Activated T-helper 17 cell treated with anti-CD3 and anti-CD28 coated beads, Interleukin-2, amount 50 U/mL, for 72 hours (primary cell): ENCODE measurements at regions not wholly inside any gene's neighbourhood (a gene's known extent, or its start where the extent isn't known, plus 50 kb on each side); places are given as distances from the start of the nearest gene placed in this dataset.

Experiments used
- ATAC-seq: fragments of 150-1000 bp; cut with Tn5 transposase; replicated peaks from 2 replicates; pipeline ENCODE4 v1.10.0; 2021; ENCODE audit warnings: mild to moderate bottlenecking, moderate library complexity
- H3K27ac Mint-ChIP-seq: one replicate; pipeline ENCODE4 v1.8.0; 2022; ENCODE audit warnings: mixed read lengths
- H3K27me3 Mint-ChIP-seq: one replicate; pipeline ENCODE4 v1.8.0; 2022; ENCODE audit warnings: mixed read lengths
- H3K36me3 Mint-ChIP-seq: one replicate; pipeline ENCODE4 v1.8.0; 2022; ENCODE audit warnings: low read depth, mild to moderate bottlenecking, mixed read lengths
- H3K4me1 Mint-ChIP-seq: one replicate; pipeline ENCODE4 v1.8.0; 2022; ENCODE audit warnings: mixed read lengths
- H3K4me3 Mint-ChIP-seq: one replicate; pipeline ENCODE4 v1.8.0; 2022; ENCODE audit warnings: mild to moderate bottlenecking, mixed read lengths
- H3K9me3 Mint-ChIP-seq: one replicate; pipeline ENCODE4 v1.8.0; 2022; ENCODE audit warnings: mixed read lengths

- Mint-ChIP-seq H3K36me3 (no peaks in the 10 kb centered on the region), H3K9me3 (peaks cover 3% of the 10 kb centered on the region), H3K4me1 (no peaks in the 10 kb centered on the region), H3K4me3 (no peak overlapping the region), H3K27ac (no peak overlapping the region), H3K27me3 (no peaks in the 10 kb centered on the region)
- no peak for ATAC-seq
These were observed 375.4 kb upstream of the TPK1 start for GRCh38 chr7:145211211-145211610.

GRCh38 chr7:145193951-145194350 lies 358.1 kb upstream of the TPK1 start:
- Mint-ChIP-seq H3K4me1 (no peaks in the 10 kb centered on the region), H3K27ac (no peak overlapping the region), H3K36me3 (no peaks in the 10 kb centered on the region), H3K9me3 (no peaks in the 10 kb centered on the region), H3K27me3 (peaks cover 3% of the 10 kb centered on the region), H3K4me3 (no peak overlapping the region)
- no peak for ATAC-seq

- no peaks in the 10 kb centered on the region for H3K4me1 Mint-ChIP-seq
- no peak overlapping the region for H3K4me3 Mint-ChIP-seq
- H3K9me3 Mint-ChIP-seq, result no peaks in the 10 kb centered on the region
- peaks cover 4% of the 10 kb centered on the region for H3K27me3 Mint-ChIP-seq
- no peaks in the 10 kb centered on the region for H3K36me3 Mint-ChIP-seq
- H3K27ac Mint-ChIP-seq, result no peak overlapping the region
- ATAC-seq, result no peak
These were observed 349.1 kb upstream of the TPK1 start for GRCh38 chr7:145184956-145185355.

GRCh38 chr7:145183069-145183468 lies 347.2 kb upstream of the TPK1 start:
- H3K4me1 Mint-ChIP-seq, result no peaks in the 10 kb centered on the region
- no peak overlapping the region for H3K4me3 Mint-ChIP-seq
- no peak overlapping the region for H3K27ac Mint-ChIP-seq
- H3K27me3 Mint-ChIP-seq, result peaks cover 4% of the 10 kb centered on the region
- no peak for ATAC-seq
- H3K9me3 Mint-ChIP-seq, result no peaks in the 10 kb centered on the region
- H3K36me3 Mint-ChIP-seq, result no peaks in the 10 kb centered on the region

- H3K4me3 Mint-ChIP-seq, result no peak overlapping the region
- ATAC-seq, result no peak
- H3K4me1 Mint-ChIP-seq, result no peaks in the 10 kb centered on the region
- H3K36me3 Mint-ChIP-seq, result no peaks in the 10 kb centered on the region
- peaks cover 5% of the 10 kb centered on the region for H3K27me3 Mint-ChIP-seq
- H3K27ac Mint-ChIP-seq, result no peak overlapping the region
- no peaks in the 10 kb centered on the region for H3K9me3 Mint-ChIP-seq
These were observed 339.5 kb upstream of the TPK1 start for GRCh38 chr7:145175366-145175765.

GRCh38 chr7:145169908-145170307 lies 334.1 kb upstream of the TPK1 start:
- peaks cover 6% of the 10 kb centered on the region for H3K4me1 Mint-ChIP-seq
- no peak overlapping the region for H3K4me3 Mint-ChIP-seq
- H3K9me3 Mint-ChIP-seq, result no peaks in the 10 kb centered on the region
- H3K36me3 Mint-ChIP-seq, result no peaks in the 10 kb centered on the region
- H3K27ac Mint-ChIP-seq, result no peak overlapping the region
- ATAC-seq, result no peak
- H3K27me3 Mint-ChIP-seq, result peaks cover 13% of the 10 kb centered on the region

GRCh38 chr7:145168879-145169278 lies 333.0 kb upstream of the TPK1 start:
- H3K4me1 Mint-ChIP-seq, result peaks cover 6% of the 10 kb centered on the region
- no peaks in the 10 kb centered on the region for H3K36me3 Mint-ChIP-seq
- H3K9me3 Mint-ChIP-seq, result no peaks in the 10 kb centered on the region
- peaks cover 10% of the 10 kb centered on the region for H3K27me3 Mint-ChIP-seq
- no peak overlapping the region for H3K4me3 Mint-ChIP-seq
- no peak overlapping the region for H3K27ac Mint-ChIP-seq
- ATAC-seq, result no peak

- ATAC-seq, result no peak
- Mint-ChIP-seq H3K36me3 (no peaks in the 10 kb centered on the region), H3K4me1 (peaks cover 6% of the 10 kb centered on the region), H3K4me3 (no peak overlapping the region), H3K27me3 (peaks cover 10% of the 10 kb centered on the region), H3K9me3 (no peaks in the 10 kb centered on the region), H3K27ac (no peak overlapping the region)
These were observed 332.6 kb upstream of the TPK1 start for GRCh38 chr7:145168427-145168826.

GRCh38 chr7:145156834-145157233 lies 321.0 kb upstream of the TPK1 start:
- Mint-ChIP-seq H3K36me3 (no peaks in the 10 kb centered on the region), H3K27ac (no peak overlapping the region)

GRCh38 chr7:145152589-145152988 lies 316.7 kb upstream of the TPK1 start:
- H3K36me3 Mint-ChIP-seq, result no peaks in the 10 kb centered on the region
- no peak for ATAC-seq
- H3K4me1 Mint-ChIP-seq, result no peaks in the 10 kb centered on the region
- H3K9me3 Mint-ChIP-seq, result no peaks in the 10 kb centered on the region
- no peak overlapping the region for H3K27ac Mint-ChIP-seq
- peaks cover 28% of the 10 kb centered on the region for H3K27me3 Mint-ChIP-seq
- no peak overlapping the region for H3K4me3 Mint-ChIP-seq

More at GRCh38 chr7:145156834-145157233, 321.0 kb upstream of the TPK1 start:
- no peaks in the 10 kb centered on the region for H3K9me3 Mint-ChIP-seq
- ATAC-seq, result no peak
- H3K27me3 Mint-ChIP-seq, result peaks cover 11% of the 10 kb centered on the region
- no peaks in the 10 kb centered on the region for H3K4me1 Mint-ChIP-seq
- H3K4me3 Mint-ChIP-seq, result no peak overlapping the region

GRCh38 chr7:145151676-145152075 lies 315.8 kb upstream of the TPK1 start:
- no peak overlapping the region for H3K4me3 Mint-ChIP-seq

GRCh38 chr7:145147865-145148264 lies 312.0 kb upstream of the TPK1 start:
- H3K9me3 Mint-ChIP-seq, result no peaks in the 10 kb centered on the region
- no peak overlapping the region for H3K27ac Mint-ChIP-seq
- H3K4me3 Mint-ChIP-seq, result no peak overlapping the region
- no peak for ATAC-seq
- H3K27me3 Mint-ChIP-seq, result peaks cover 21% of the 10 kb centered on the region
- H3K4me1 Mint-ChIP-seq, result no peaks in the 10 kb centered on the region
- H3K36me3 Mint-ChIP-seq, result no peaks in the 10 kb centered on the region

More at GRCh38 chr7:145151676-145152075, 315.8 kb upstream of the TPK1 start:
- H3K36me3 Mint-ChIP-seq, result no peaks in the 10 kb centered on the region
- no peaks in the 10 kb centered on the region for H3K9me3 Mint-ChIP-seq
- H3K27ac Mint-ChIP-seq, result no peak overlapping the region
- ATAC-seq, result no peak
- peaks cover 28% of the 10 kb centered on the region for H3K27me3 Mint-ChIP-seq
- no peaks in the 10 kb centered on the region for H3K4me1 Mint-ChIP-seq

GRCh38 chr7:145143685-145144084 lies 307.8 kb upstream of the TPK1 start:
- Mint-ChIP-seq H3K4me1 (no peaks in the 10 kb centered on the region), H3K27ac (no peak overlapping the region), H3K27me3 (peaks cover 4% of the 10 kb centered on the region), H3K4me3 (no peak overlapping the region), H3K36me3 (no peaks in the 10 kb centered on the region), H3K9me3 (no peaks in the 10 kb centered on the region)
- ATAC-seq, result no peak

- no peak overlapping the region for H3K27ac Mint-ChIP-seq
- no peak overlapping the region for H3K4me3 Mint-ChIP-seq
- H3K9me3 Mint-ChIP-seq, result no peaks in the 10 kb centered on the region
- H3K4me1 Mint-ChIP-seq, result no peaks in the 10 kb centered on the region
- H3K27me3 Mint-ChIP-seq, result peaks cover 10% of the 10 kb centered on the region
- no peaks in the 10 kb centered on the region for H3K36me3 Mint-ChIP-seq
- no peak for ATAC-seq
These were observed 298.5 kb upstream of the TPK1 start for GRCh38 chr7:145134377-145134776.

- H3K4me3 Mint-ChIP-seq, result no peak overlapping the region
- H3K4me1 Mint-ChIP-seq, result no peaks in the 10 kb centered on the region
- no peak overlapping the region for H3K27ac Mint-ChIP-seq
- H3K36me3 Mint-ChIP-seq, result no peaks in the 10 kb centered on the region
- H3K9me3 Mint-ChIP-seq, result no peaks in the 10 kb centered on the region
- no peak for ATAC-seq
- H3K27me3 Mint-ChIP-seq, result peaks cover 8% of the 10 kb centered on the region
These were observed 287.6 kb upstream of the TPK1 start for GRCh38 chr7:145123502-145123901.

- Mint-ChIP-seq H3K36me3 (no peaks in the 10 kb centered on the region), H3K9me3 (no peaks in the 10 kb centered on the region), H3K27me3 (no peaks in the 10 kb centered on the region), H3K4me1 (no peaks in the 10 kb centered on the region), H3K4me3 (no peak overlapping the region), H3K27ac (no peak overlapping the region)
- ATAC-seq, result no peak
These were observed 270.1 kb upstream of the TPK1 start for GRCh38 chr7:145106001-145106400.
